A549 (cell line): ENCODE measurements at regions not wholly inside any gene's neighbourhood (a gene's known extent, or its start where the extent isn't known, plus 50 kb on each side); places are given as distances from the start of the nearest gene placed in this dataset.

Experiments used
- CEBPB ChIP-seq, 2 experiments: fragments of >200 bp in 1 of 2; sonication (Bioruptor Twin) in 1 of 2; formaldehyde crosslinking in 1 of 2; IDR thresholded peaks; 2 replicates each; pipeline ENCODE4 v1.6.1; 2012 to 2016
- CHD4 ChIP-seq: fragments of 200-600 bp; sonication (generic); IDR thresholded peaks from 2 replicates; pipeline ENCODE4 v1.6.1; 2016; ENCODE audit warnings: antibody characterized with exemption, mild to moderate bottlenecking, borderline replicate concordance
- FOXS1 ChIP-seq: fragments of 250-450 bp; sonication (Bioruptor Pico); IDR thresholded peaks from 2 replicates; pipeline ENCODE4 v1.5.0; 2020; ENCODE audit warnings: mild to moderate bottlenecking, moderate library complexity
- HDAC2 ChIP-seq: fragments of 200-600 bp; sonication (generic); IDR thresholded peaks from 2 replicates; pipeline ENCODE4 v1.6.1; 2016
- JUNB ChIP-seq: fragments of >200 bp; sonication (Bioruptor Twin); formaldehyde crosslinking; IDR thresholded peaks from 2 replicates; pipeline ENCODE4 v1.6.1; 2016
- MYC ChIP-seq: IDR thresholded peaks from 2 replicates; pipeline ENCODE4 v1.6.1; 2012; ENCODE audit warnings: mild to moderate bottlenecking, inconsistent platforms, low read length, improper control_type of control experiment, borderline replicate concordance
- POLR2A ChIP-seq: IDR thresholded peaks from 2 replicates; pipeline ENCODE4 v1.6.1; 2012; ENCODE audit warnings: mild to moderate bottlenecking, low read length
- RAD21 ChIP-seq, 2 experiments: fragments of >200 bp in 1 of 2; sonication (Bioruptor Twin) in 1 of 2; formaldehyde crosslinking in 1 of 2; IDR thresholded peaks in 1 of 2; conservative IDR thresholded peaks in 1 of 2; 2 replicates in 1 of 2; 3 replicates in 1 of 2; pipeline ENCODE4 v1.6.1; 2012 to 2018; ENCODE audit warnings: inconsistent platforms in 1 of 2
- RFX5 ChIP-seq: fragments of 450-650 bp; IDR thresholded peaks from 2 replicates; pipeline ENCODE4 v1.7.1; 2014; ENCODE audit warnings: antibody characterized with exemption, mild to moderate bottlenecking, moderate library complexity
- RNF2 ChIP-seq: fragments of 200-600 bp; sonication (generic); IDR thresholded peaks from 2 replicates; pipeline ENCODE4 v1.6.1; 2016; ENCODE audit warnings: low read depth, mild to moderate bottlenecking, antibody characterized with exemption, moderate library complexity, borderline replicate concordance
- SMC3 ChIP-seq: fragments of >200 bp; sonication (Bioruptor Twin); formaldehyde crosslinking; IDR thresholded peaks from 3 replicates; pipeline ENCODE4 v1.6.1; 2018; ENCODE audit warnings: inconsistent platforms
- ZNF302 ChIP-seq: fragments of 250-450 bp; sonication (Bioruptor Pico); IDR thresholded peaks from 2 replicates; pipeline ENCODE4 v1.9.0; 2021; ENCODE audit warnings: inconsistent platforms, mild to moderate bottlenecking, moderate library complexity
- TF ChIP-seq, protein P1 (sequence below): fragments of >200 bp; sonication (Bioruptor Twin); formaldehyde crosslinking; IDR thresholded peaks from 3 replicates; pipeline ENCODE4 v1.5.1; 2016
- TF ChIP-seq, protein P2 (sequence below): IDR thresholded peaks from 2 replicates; pipeline ENCODE4 v1.6.1; 2012; ENCODE audit warnings: low read depth, borderline replicate concordance

DNA sequence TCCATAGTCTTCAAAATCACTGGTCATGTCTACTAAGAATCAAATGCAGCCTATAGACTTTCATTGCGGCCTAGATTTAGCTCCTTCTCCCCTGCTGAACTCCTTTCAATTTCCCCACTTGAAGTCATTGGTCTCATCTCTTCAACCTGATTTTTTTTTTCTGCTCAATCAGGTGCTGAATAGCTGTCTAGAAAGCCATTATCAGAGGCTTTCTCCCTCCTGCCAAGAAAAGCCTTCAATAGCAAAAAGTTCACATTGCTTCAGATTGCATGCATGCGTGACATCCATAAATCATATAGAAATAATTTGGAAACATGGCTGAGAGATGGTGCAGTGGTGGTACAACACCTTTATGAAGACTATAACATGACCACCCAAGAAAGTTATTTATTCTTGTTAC is 316.2 kb downstream of the PLK2 start:
- TF ChIP-seq, protein P1, sequence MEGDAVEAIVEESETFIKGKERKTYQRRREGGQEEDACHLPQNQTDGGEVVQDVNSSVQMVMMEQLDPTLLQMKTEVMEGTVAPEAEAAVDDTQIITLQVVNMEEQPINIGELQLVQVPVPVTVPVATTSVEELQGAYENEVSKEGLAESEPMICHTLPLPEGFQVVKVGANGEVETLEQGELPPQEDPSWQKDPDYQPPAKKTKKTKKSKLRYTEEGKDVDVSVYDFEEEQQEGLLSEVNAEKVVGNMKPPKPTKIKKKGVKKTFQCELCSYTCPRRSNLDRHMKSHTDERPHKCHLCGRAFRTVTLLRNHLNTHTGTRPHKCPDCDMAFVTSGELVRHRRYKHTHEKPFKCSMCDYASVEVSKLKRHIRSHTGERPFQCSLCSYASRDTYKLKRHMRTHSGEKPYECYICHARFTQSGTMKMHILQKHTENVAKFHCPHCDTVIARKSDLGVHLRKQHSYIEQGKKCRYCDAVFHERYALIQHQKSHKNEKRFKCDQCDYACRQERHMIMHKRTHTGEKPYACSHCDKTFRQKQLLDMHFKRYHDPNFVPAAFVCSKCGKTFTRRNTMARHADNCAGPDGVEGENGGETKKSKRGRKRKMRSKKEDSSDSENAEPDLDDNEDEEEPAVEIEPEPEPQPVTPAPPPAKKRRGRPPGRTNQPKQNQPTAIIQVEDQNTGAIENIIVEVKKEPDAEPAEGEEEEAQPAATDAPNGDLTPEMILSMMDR = no peak
- TF ChIP-seq ZNF302 = no peak
- no peak for TF ChIP-seq RAD21 (conservative IDR thresholded peaks at IDR 0.05 in 1 of 2, IDR thresholded peaks at IDR 0.05 in 1 of 2)
- no peak for TF ChIP-seq FOXS1 (CRISPR knock-in tag)
- TF ChIP-seq JUNB = no peak
- TF ChIP-seq CHD4 = no peak
- no peak for TF ChIP-seq POLR2A
- no peak for TF ChIP-seq SMC3
- no peak for TF ChIP-seq HDAC2
- no peak for TF ChIP-seq RFX5
- no peak for TF ChIP-seq MYC
- TF ChIP-seq CEBPB (IDR thresholded peaks at IDR 0.05) = no peak
- no peak for TF ChIP-seq RNF2
- TF ChIP-seq, protein P2, sequence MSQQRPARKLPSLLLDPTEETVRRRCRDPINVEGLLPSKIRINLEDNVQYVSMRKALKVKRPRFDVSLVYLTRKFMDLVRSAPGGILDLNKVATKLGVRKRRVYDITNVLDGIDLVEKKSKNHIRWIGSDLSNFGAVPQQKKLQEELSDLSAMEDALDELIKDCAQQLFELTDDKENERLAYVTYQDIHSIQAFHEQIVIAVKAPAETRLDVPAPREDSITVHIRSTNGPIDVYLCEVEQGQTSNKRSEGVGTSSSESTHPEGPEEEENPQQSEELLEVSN = no peak
